SK-N-SH (cell line): ENCODE measurements at regions not wholly inside any gene's neighbourhood (a gene's known extent, or its start where the extent isn't known, plus 50 kb on each side); places are given as distances from the start of the nearest gene placed in this dataset.
"Not testable (repeated sequence)": the region's sequence is repeated elsewhere in the genome, so short reads cannot be mapped to it uniquely, and the experiment has no call there.

Experiments
- MEF2A ChIP-seq: IDR thresholded peaks from 2 replicates; pipeline ENCODE4 v1.4.0; 2012; ENCODE audit warnings: low read depth, borderline replicate concordance
- YY1 ChIP-seq: IDR thresholded peaks from 2 replicates; pipeline ENCODE4 v1.4.0; 2012; ENCODE audit warnings: low read depth, mild to moderate bottlenecking

- not testable (repeated sequence) for TF ChIP-seq YY1, MEF2A
These were observed 138.1 kb upstream of the ERV3-1 start for GRCh38 chr7:65144557-65144956.
